ENCODE measurements at regions not wholly inside any gene's neighbourhood (a gene's known extent, or its start where the extent isn't known, plus 50 kb on each side); places are given as distances from the start of the nearest gene placed in this dataset.

- no peak for DNase-seq
Measured at GRCh38 chr18:44516450-44516849, 164.2 kb upstream of the SETBP1 start.

- no peak for DNase-seq
Measured at GRCh38 chr18:44517136-44517535, 163.6 kb upstream of the SETBP1 start.

DNA sequence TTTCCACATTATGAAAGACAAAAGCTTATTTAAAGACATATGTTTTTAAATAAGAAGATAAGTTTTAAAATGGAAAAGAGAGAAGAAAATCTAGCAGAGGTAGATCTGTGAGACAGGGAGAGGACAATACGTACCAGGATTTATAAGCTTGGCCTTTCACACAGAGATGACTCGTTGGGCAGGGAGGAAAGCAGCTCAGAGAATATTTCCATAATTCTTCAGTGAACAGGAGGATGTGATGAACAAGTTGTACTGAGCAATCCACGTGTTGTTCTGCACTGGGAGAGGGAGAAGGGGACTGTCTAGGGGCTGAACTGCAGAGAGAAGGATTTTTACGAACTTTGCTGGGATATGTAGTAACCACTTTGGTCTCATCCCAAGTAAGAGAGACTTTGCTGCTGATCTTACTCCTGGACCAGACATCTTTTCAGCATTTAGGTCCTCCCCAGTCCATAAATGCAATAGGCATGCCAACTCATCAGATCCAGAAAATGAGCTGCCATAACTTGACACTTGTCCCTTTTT, 162.5 kb upstream of the SETBP1 start:
- DNase-seq: no peak

GRCh38 chr18:44518666-44519065, 162.0 kb upstream of the SETBP1 start:
- no peak for DNase-seq

DNA sequence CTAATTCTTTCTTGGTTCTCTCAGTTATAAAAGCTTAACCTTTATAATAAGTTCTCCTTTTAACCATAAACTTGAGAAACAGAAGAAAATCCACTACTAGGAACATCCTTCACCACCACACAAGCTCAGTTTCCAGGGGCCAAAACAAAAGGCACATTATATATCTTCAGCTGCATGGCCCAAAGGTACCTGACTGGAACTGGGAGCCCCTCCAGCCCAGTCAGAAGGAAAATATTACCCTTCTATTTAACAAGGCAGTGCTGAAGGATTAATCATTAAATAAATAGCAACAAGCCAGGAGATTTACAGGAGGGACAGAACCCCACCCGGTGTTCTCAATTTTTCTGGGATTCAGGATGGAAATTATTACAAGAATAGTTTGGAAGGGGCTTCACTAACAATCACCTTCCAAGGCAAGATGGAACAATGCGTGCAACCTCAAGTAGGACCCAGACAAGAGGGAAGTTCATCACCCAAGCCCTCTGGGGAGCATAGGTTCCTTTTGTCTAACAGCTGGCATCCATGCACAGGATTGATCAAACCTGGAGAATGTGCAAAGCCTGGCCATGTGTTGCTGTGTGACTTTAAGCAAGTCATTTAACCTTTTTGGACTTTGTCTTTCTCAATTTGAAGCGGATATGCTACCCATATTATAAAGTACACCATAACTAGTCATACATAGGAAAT, 159.6 kb upstream of the SETBP1 start:
- DNase-seq: no peak

- no peak for DNase-seq
Measured at GRCh38 chr18:44521668-44522022, 159.0 kb upstream of the SETBP1 start.

GRCh38 chr18:44526705-44527415, 153.8 kb upstream of the SETBP1 start:
- no peak for DNase-seq

- DNase-seq: no peak
Measured at GRCh38 chr18:44533071-44533470, 147.6 kb upstream of the SETBP1 start.

DNA sequence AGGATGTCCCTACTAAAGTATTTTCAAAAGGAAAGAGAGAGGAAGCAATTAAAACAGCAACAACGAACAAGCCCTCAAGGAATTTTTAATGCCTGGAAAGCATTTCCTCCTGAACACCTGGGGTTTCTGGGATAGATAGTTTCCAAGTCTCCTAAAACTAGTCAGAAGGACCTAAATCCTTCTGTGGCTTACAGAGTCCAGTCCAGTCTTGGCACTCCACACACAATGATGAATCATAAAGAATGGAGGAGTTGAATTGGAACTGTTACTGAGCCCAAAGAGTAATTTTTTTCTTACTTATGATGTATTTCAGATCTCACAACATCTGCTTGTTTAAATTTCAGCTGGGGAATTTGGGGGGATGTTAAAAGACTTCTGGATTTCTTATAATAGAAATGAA, 144.6 kb upstream of the SETBP1 start:
- peak; percentile 73 for DNase-seq

DNA sequence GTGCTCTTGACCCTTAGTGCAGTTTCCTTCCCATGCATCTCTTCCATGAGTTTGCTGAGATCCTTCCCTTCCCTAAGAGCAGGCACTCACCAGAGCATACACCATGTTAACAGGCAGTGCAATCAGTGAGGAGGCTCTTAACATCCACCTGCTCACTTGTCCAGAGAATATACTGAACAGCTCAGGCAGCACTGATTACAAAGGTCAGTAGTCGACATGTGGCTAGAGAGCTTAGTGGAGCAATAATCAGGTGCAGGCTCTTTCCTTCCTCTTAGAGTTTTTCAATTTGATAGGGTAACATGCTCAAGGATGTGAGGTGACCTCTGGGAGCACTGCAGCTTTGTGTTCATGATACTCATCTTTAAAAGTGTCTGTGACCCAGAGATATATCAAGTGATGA, 144.1 kb upstream of the SETBP1 start:
- DNase-seq: no peak

GRCh38 chr18:44537526-44537925, 143.2 kb upstream of the SETBP1 start:
- no peak for DNase-seq

- DNase-seq: no peak
Measured at GRCh38 chr18:44539926-44540325, 140.8 kb upstream of the SETBP1 start.

DNA sequence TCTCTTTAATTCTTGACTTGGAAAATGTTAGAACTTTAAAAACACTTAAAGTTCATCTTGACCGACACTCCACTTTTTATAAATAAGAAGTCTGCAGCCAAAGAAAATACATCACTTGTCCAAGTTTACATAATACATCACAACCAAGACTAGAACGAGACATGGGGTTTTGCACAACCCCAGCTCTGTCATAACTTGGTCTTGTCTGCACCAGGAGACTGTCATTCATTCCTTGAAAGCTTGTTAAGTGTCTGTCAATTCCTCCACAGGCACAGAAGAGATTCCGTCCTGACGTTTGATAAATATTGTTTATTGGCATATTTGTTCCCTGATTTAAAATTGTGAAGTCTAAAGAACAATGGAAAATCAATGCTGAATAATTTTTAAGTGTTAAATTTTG, 139.5 kb upstream of the SETBP1 start:
- DNase-seq: no peak

DNA sequence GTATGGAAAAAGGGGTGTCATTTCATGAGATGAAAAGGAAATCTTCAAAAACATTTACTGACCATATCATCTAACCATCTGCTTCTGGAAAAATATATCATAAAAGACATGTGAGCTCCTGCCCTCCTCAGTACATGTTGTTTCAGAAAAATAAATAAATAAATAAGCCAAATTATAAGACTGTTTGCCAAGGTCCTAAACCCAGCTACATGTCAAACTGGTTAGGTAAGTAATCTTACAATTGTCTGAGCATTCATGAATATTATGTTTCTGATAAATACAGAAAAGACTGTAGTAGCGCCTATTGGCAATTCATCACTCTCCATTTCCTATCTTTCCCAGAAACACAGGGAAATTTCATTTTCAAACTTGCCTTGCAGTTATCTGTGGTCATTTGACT, 138.9 kb upstream of the SETBP1 start:
- no peak for DNase-seq

DNA sequence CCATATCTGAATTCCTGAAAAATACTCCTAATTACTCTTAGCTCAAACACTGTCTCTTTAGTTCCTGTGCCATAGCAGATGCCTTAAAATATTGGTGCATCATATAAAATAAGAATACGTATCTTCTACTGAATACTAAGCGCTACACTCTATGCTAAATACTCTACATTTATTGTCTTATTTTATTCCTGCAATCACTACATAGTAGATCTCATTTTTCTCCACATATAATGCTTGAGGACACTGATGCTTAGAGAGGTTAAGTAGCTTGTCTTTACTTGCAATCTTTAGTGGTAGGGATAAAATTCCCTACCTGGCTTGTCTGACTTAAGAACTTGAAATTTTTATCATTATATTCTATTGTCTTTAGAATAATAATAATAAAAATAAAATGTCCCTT, 137.3 kb upstream of the SETBP1 start:
- DNase-seq: no peak

DNA sequence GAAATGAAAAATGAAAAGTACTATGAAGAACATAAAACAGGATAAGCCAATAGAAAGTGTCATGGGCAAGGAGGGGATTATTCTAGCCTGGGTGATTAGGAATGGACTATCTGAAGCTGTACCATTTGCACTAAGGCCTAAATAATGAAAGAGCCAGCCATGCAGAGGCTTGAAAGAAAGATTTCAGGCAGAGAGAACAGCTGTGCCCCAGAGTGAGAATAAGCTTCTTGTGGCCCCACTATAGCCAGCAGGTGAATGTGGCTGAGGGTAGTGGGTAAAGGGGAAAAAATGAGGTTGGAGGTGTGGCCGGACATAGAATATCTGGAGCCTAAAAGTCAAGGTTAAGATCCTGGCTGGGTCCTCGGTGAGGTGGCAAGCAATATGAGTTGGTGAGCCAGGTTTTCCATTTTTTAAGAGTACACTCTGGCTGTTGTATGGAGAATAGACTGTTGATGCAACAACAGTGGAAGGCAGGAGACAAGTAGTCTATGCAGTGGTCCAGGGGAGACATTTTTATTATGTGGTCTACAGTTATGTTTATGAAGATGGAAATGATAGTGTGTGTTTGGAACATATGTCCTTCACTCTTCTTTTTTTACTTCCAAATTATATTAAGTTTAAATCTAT, 135.2 kb upstream of the SETBP1 start:
- no peak for DNase-seq

DNA sequence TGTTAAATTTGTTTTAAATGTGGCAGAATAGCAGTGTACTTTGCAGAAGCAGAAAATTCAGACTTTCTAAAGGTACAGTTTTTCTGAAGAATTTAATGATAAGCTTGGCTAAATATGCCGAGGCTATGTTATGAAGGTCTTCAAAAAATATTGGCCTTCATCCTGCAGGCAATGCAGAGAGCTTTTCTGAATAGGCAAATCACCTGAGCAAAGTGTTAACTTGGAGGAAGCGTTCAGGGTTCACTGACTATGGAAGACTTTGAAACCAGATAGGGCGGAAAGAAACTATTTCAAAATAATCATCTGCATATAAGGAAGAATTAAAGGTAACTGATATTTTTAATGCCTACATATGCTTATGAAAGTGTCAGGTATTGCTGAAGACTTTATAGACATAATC, 133.7 kb upstream of the SETBP1 start:
- DNase-seq: no peak

GRCh38 chr18:44548291-44549221, 132.1 kb upstream of the SETBP1 start:
- no peak for DNase-seq

DNA sequence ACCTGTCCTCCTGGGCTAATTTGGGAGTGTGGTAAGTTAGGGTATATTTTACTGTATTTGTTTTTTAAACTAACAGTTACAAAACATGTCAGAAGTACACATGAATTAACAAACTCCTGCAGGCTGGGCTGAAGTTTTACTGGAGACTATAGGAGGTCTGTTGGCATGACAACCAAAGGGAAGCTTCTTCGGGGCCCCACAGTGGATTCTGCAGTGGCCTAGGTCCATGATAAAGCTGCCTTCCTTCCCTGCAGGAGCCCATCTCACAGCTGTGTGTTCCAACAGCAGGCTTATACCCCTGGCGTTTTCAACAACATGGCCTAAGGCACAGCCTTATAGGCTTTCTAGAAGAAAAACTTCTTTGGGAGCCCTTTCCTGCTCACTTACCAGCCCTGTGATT, 128.0 kb upstream of the SETBP1 start:
- DNase-seq: no peak

GRCh38 chr18:44556296-44556695, 124.4 kb upstream of the SETBP1 start:
- DNase-seq: no peak

GRCh38 chr18:44557616-44558151, 123.0 kb upstream of the SETBP1 start:
- DNase-seq: no peak

DNA sequence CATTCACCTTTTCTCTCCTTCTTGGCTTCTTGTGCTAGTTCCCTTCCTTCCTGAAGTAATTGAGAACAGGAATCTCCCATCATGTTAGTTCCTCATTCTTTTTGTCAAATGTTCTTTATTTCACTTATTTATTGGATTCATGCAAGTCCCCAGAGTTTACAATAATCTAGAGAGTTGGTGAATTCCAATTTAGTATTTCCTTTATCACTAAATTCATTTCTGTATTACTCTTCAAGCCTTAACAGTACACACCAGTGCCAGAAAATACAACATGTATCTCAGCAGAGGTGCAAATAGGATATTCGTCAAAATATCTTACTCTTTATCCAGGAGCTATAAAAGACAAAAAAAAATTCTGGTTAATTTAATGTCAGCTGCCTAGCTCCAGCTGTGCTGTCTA, 121.9 kb upstream of the SETBP1 start:
- no peak for DNase-seq

DNA sequence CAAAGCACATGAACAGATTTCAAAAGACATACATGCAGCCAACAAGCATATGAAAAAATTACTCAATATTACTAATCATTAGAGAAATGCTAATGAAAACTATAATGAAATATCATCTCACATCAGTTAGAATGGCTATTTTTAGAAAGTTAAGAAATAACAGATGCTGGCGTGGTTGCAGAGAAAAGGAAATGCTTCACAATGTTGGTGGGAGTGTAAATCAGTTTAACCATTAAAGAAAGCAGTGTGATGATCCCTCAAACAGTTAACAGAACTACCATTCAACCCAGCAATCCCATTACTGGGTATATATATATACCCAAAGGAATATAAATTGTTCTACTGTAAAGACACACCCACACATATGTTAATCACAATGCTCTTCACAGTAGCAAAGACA, 117.7 kb upstream of the SETBP1 start:
- DNase-seq: no peak
